Esophagus muscularis mucosa (tissue), 3 donors: ENCODE measurements at regions not wholly inside any gene's neighbourhood (a gene's known extent, or its start where the extent isn't known, plus 50 kb on each side); places are given as distances from the start of the nearest gene placed in this dataset.
"Not testable (repeated sequence)": the region's sequence is repeated elsewhere in the genome, so short reads cannot be mapped to it uniquely, and the experiment has no call there.

Experiments
- POLR2A ChIP-seq: fragments of 450-650 bp; IDR thresholded peaks from one replicate; pipeline ENCODE4 v1.6.1; 2017; ENCODE audit warnings: antibody characterized with exemption, moderate library complexity, mild to moderate bottlenecking, low read depth
- POLR2AphosphoS5 ChIP-seq, 2 donors: sonication (generic); formaldehyde crosslinking; IDR thresholded peaks; one replicate each; pipeline ENCODE4 v1.6.1; 2017; ENCODE audit warnings: antibody characterized with exemption in 2 of 2
- TF ChIP-seq, protein P1 (sequence below), 3 experiments: fragments of 200-600 bp in 2 of 3; fragments of 450-650 bp in 1 of 3; sonication (generic) in 2 of 3; IDR thresholded peaks; one replicate each; pipeline ENCODE4 v1.5.1; 2017 to 2019; ENCODE audit warnings: antibody characterized with exemption in 3 of 3, mild to moderate bottlenecking in 2 of 3, moderate library complexity in 1 of 3

DNA sequence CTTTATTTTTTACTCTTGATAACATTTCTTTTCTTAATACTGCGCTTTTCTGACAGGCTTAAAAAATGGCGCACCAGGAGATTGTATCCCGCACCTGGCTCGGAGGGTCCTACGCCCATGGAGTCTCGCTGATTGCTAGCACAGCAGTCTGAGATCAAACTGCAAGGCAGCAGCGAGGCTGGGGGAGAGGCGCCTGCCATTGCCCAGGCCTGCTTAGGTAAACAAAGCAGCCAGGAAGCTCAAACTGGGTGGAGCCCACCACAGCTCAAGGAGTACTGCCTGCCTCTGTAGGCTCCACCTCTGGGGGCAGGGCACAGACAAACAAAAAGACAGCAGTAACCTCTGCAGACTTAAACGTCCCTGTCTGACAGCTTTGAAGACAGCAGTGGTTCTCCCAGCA, 264.2 kb upstream of the EYS start:
- TF ChIP-seq, protein P1, sequence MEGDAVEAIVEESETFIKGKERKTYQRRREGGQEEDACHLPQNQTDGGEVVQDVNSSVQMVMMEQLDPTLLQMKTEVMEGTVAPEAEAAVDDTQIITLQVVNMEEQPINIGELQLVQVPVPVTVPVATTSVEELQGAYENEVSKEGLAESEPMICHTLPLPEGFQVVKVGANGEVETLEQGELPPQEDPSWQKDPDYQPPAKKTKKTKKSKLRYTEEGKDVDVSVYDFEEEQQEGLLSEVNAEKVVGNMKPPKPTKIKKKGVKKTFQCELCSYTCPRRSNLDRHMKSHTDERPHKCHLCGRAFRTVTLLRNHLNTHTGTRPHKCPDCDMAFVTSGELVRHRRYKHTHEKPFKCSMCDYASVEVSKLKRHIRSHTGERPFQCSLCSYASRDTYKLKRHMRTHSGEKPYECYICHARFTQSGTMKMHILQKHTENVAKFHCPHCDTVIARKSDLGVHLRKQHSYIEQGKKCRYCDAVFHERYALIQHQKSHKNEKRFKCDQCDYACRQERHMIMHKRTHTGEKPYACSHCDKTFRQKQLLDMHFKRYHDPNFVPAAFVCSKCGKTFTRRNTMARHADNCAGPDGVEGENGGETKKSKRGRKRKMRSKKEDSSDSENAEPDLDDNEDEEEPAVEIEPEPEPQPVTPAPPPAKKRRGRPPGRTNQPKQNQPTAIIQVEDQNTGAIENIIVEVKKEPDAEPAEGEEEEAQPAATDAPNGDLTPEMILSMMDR (IDR thresholded peaks at IDR 0.05) = not testable (repeated sequence)
- not testable (repeated sequence) for TF ChIP-seq POLR2A; POLR2AphosphoS5 (IDR thresholded peaks at IDR 0.05)
